ENCODE measurements at regions not wholly inside any gene's neighbourhood (a gene's known extent, or its start where the extent isn't known, plus 50 kb on each side); places are given as distances from the start of the nearest gene placed in this dataset.

GRCh38 chr15:37260255-37260654 is 159.9 kb upstream of the MEIS2 start:
- no peak for DNase-seq
- Histone ChIP-seq H3K27me3 (no peaks in the 10 kb centered on the region), H3K36me3 (no peaks in the 10 kb centered on the region), H3K9me3 (no peaks in the 10 kb centered on the region), H3K4me1 (no peaks in the 10 kb centered on the region), H3K4me3 (no peak overlapping the region), H3K27ac (no peak overlapping the region)
- TF ChIP-seq POLR2A (IDR thresholded peaks at IDR 0.05) (no peak), CTCF (IDR thresholded peaks at IDR 0.05) (no peak)

- no peaks in the 10 kb centered on the region for H3K36me3 ChIP-seq
- no peaks in the 10 kb centered on the region for H3K27me3 ChIP-seq
- no peak overlapping the region for H3K4me3 ChIP-seq
- no peak overlapping the region for H3K27ac ChIP-seq
- no peak for TF ChIP-seq POLR2A (IDR thresholded peaks at IDR 0.05)
- TF ChIP-seq CTCF (IDR thresholded peaks at IDR 0.05) = no peak
- H3K9me3 ChIP-seq = no peaks in the 10 kb centered on the region
- no peaks in the 10 kb centered on the region for H3K4me1 ChIP-seq
- DNase-seq = no peak
These were observed 161.3 kb upstream of the MEIS2 start for GRCh38 chr15:37261685-37262084.

GRCh38 chr15:37262922-37263608 is 162.7 kb upstream of the MEIS2 start:
- no peaks in the 10 kb centered on the region for H3K27me3 ChIP-seq
- H3K27ac ChIP-seq = no peak overlapping the region
- no peak overlapping the region for H3K4me3 ChIP-seq
- no peak for DNase-seq
- no peaks in the 10 kb centered on the region for H3K36me3 ChIP-seq
- TF ChIP-seq CTCF (IDR thresholded peaks at IDR 0.05) (no peak), POLR2A (IDR thresholded peaks at IDR 0.05) (no peak)
- H3K9me3 ChIP-seq = no peaks in the 10 kb centered on the region
- no peaks in the 10 kb centered on the region for H3K4me1 ChIP-seq

- Histone ChIP-seq H3K27me3 (no peaks in the 10 kb centered on the region), H3K4me3 (no peak overlapping the region), H3K4me1 (no peaks in the 10 kb centered on the region), H3K27ac (no peak overlapping the region), H3K36me3 (no peaks in the 10 kb centered on the region), H3K9me3 (no peaks in the 10 kb centered on the region)
- no peak for DNase-seq
- no peak for TF ChIP-seq POLR2A (IDR thresholded peaks at IDR 0.05)
- no peak for TF ChIP-seq CTCF (IDR thresholded peaks at IDR 0.05)
These were observed 188.9 kb upstream of the MEIS2 start for GRCh38 chr15:37289109-37289765.

- no peaks in the 10 kb centered on the region for H3K9me3 ChIP-seq
- DNase-seq = no peak
- H3K27me3 ChIP-seq = no peaks in the 10 kb centered on the region
- H3K4me3 ChIP-seq = no peak overlapping the region
- TF ChIP-seq CTCF (IDR thresholded peaks at IDR 0.05) = no peak
- TF ChIP-seq POLR2A (IDR thresholded peaks at IDR 0.05) = no peak
- H3K27ac ChIP-seq = no peak overlapping the region
- no peaks in the 10 kb centered on the region for H3K4me1 ChIP-seq
- H3K36me3 ChIP-seq = no peaks in the 10 kb centered on the region
These were observed 191.6 kb upstream of the MEIS2 start for GRCh38 chr15:37291920-37292319.
